ENCODE measurements at regions not wholly inside any gene's neighbourhood (a gene's known extent, or its start where the extent isn't known, plus 50 kb on each side); places are given as distances from the start of the nearest gene placed in this dataset.

DNA sequence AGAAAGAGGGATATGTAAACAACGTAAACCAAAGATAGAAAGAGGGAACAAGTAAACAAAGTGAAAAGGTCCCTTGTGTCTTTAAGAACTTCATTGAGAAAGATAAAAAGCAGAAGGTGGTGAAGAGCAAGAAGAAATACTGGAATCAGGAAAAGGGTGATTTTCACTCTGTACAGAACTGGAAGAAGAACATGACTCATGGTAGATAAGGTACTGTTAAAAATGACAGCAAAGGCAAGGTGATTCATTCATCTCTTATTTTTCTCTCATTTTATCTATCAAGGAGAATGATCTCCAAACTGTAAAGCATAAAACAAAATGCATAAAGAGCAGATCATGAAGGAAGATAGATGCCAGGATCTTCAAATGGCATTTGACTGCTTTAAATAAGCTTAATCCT is 724.6 kb upstream of the CELF4 start:
- intact Hi-C loops (cut with micrococcal nuclease; ENCODE audit: unreplicated experiment): no loop called here
- no peak for ATAC-seq
- ChIA-PET POLR2A (no interaction called here), CTCF (no interaction called here), SMC1A (ENCODE audit: uncharacterized antibody, unreplicated experiment) (no interaction called here), RAD21 (ENCODE audit: unreplicated experiment) (no interaction called here)
- Histone ChIP-seq H3K27me3 (replicated peaks in 1 of 2; ENCODE audit: control insufficient read depth in 2 of 2, insufficient read depth in 2 of 2, low read length in 1 of 2) (no peaks in the 10 kb centered on the region), H4K20me1 (ENCODE audit: control insufficient read depth, insufficient read depth) (no peaks in the 10 kb centered on the region), H3K9ac (ENCODE audit: control insufficient read depth, insufficient read depth, low read length) (no peak overlapping the region), H3K36me3 (ENCODE audit: control insufficient read depth in 2 of 2, insufficient read depth in 2 of 2, low read length in 1 of 2) (no peaks in the 10 kb centered on the region), H3K27ac (ENCODE audit: control insufficient read depth, insufficient read depth) (no peak overlapping the region), H2AFZ (ENCODE audit: control insufficient read depth, low read depth, low read length) (no peak overlapping the region), H3K4me2 (ENCODE audit: control insufficient read depth, insufficient read depth) (no peak overlapping the region), H3K79me2 (ENCODE audit: control insufficient read depth, insufficient read depth, low read length) (no peaks in the 10 kb centered on the region), H3K4me1 (ENCODE audit: control insufficient read depth, insufficient read depth, low read length) (no peaks in the 10 kb centered on the region), H3K9me3 (replicated peaks; ENCODE audit: control insufficient read depth, insufficient read depth, low read length) (no peaks in the 10 kb centered on the region), H3K4me3 (no peak overlapping the region)
- no peak for DNase-seq (ENCODE audit: low read depth, low spot score)
- 0% methylated on average over 1 of the region's 1 CpG for WGBS (ENCODE audit: insufficient coverage, insufficient replicate concordance, low lambda C conversion rate, missing lambda C conversion rate)
- in situ Hi-C loops (cut with MboI): no loop called here
- BruUV-seq (replicated peaks): no TSS peak
- FAIRE-seq: no peak
- TF ChIP-seq IKZF2 (IDR thresholded peaks at IDR 0.05): no peak
- TF ChIP-seq CBX5 (IDR thresholded peaks at IDR 0.05; ENCODE audit: low read depth): no peak
- TF ChIP-seq RFX5 (IDR thresholded peaks at IDR 0.05; ENCODE audit: low read depth, low read length): no peak
- TF ChIP-seq NFIC (IDR thresholded peaks at IDR 0.05; ENCODE audit: low read depth, low read length): no peak
- no peak for TF ChIP-seq TARDBP (IDR thresholded peaks at IDR 0.05; ENCODE audit: borderline replicate concordance)
- TF ChIP-seq JUNB (IDR thresholded peaks at IDR 0.05): no peak
- no peak for TF ChIP-seq NR2C2 (IDR thresholded peaks at IDR 0.05; ENCODE audit: borderline replicate concordance, control insufficient read depth, insufficient read length, low read depth)
- no peak for TF ChIP-seq SREBF2 (IDR thresholded peaks at IDR 0.05; ENCODE audit: low read length)
- no peak for TF ChIP-seq MYB (IDR thresholded peaks at IDR 0.05; ENCODE audit: borderline replicate concordance, low read depth, low read length)
- no peak for TF ChIP-seq BHLHE40 (IDR thresholded peaks at IDR 0.05; ENCODE audit: borderline replicate concordance in 1 of 2, low read depth in 2 of 2, low read length in 1 of 2)

DNA sequence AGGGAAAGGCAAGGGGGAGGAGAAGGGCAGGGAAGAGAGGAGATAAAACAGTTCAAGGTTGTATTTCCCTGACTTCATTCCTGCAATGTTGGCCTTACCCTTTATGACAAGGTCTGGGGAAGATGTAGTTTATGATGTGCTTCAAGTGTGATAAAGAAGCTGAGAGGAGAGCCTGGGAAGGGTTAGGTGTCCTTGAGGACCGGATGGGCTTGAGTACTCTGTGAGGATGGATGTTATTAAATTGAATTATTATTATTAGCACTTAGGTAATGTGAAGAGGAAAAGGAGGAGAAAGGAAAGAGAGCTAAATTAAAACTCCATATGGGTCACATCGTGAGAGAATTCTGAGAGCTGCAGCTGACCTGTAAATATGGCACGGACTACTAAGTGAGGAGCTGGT is 719.4 kb upstream of the CELF4 start:
- no peak for DNase-seq (ENCODE audit: low read depth, low spot score)
- BruUV-seq (replicated peaks): no TSS peak
- ChIA-PET CTCF (interaction anchor here (0.7 kb wide), 1 partner anchor 265 kb away, joined by 3 read pairs; no protein-coding TSS in a partner anchor), SMC1A (ENCODE audit: uncharacterized antibody, unreplicated experiment) (no interaction called here), POLR2A (no interaction called here), RAD21 (ENCODE audit: unreplicated experiment) (no interaction called here)
- Histone ChIP-seq H2AFZ (ENCODE audit: control insufficient read depth, low read depth, low read length) (no peak overlapping the region), H3K9me3 (replicated peaks; ENCODE audit: control insufficient read depth, insufficient read depth, low read length) (no peaks in the 10 kb centered on the region), H3K79me2 (ENCODE audit: control insufficient read depth, insufficient read depth, low read length) (no peaks in the 10 kb centered on the region), H3K27ac (ENCODE audit: control insufficient read depth, insufficient read depth) (no peak overlapping the region), H4K20me1 (ENCODE audit: control insufficient read depth, insufficient read depth) (no peaks in the 10 kb centered on the region), H3K4me3 (no peak overlapping the region), H3K4me1 (ENCODE audit: control insufficient read depth, insufficient read depth, low read length) (no peaks in the 10 kb centered on the region), H3K36me3 (ENCODE audit: control insufficient read depth in 2 of 2, insufficient read depth in 2 of 2, low read length in 1 of 2) (no peaks in the 10 kb centered on the region), H3K4me2 (ENCODE audit: control insufficient read depth, insufficient read depth) (no peak overlapping the region), H3K9ac (ENCODE audit: control insufficient read depth, insufficient read depth, low read length) (no peak overlapping the region), H3K27me3 (replicated peaks in 1 of 2; ENCODE audit: control insufficient read depth in 2 of 2, insufficient read depth in 2 of 2, low read length in 1 of 2) (no peaks in the 10 kb centered on the region)
- in situ Hi-C loops (cut with MboI): no loop called here
- ATAC-seq: no peak
- intact Hi-C loops (cut with micrococcal nuclease; ENCODE audit: unreplicated experiment): no loop called here
- FAIRE-seq: no peak
- 13% methylated on average over 3 of the region's 3 CpGs for WGBS (ENCODE audit: insufficient coverage, insufficient replicate concordance, low lambda C conversion rate, missing lambda C conversion rate)
- TF ChIP-seq HDAC2 (IDR thresholded peaks at IDR 0.05) (no peak), SRF (IDR thresholded peaks at IDR 0.05; ENCODE audit: low read depth in 2 of 2, low read length in 2 of 2) (no peak), YY1 (IDR thresholded peaks at IDR 0.05; ENCODE audit: low read depth, low read length) (no peak), CEBPB (IDR thresholded peaks at IDR 0.05; ENCODE audit: borderline replicate concordance in 1 of 2, low read depth in 2 of 2, low read length in 2 of 2) (no peak), NFXL1 (IDR thresholded peaks at IDR 0.05; ENCODE audit: borderline replicate concordance) (no peak), ETV6 (conservative IDR thresholded peaks at IDR 0.05 in 1 of 2, IDR thresholded peaks at IDR 0.05 in 1 of 2; ENCODE audit: borderline replicate concordance in 1 of 2, low read depth in 1 of 2) (no peak), TAF1 (IDR thresholded peaks at IDR 0.05; ENCODE audit: borderline replicate concordance, low read depth, low read length) (no peak), SUZ12 (IDR thresholded peaks at IDR 0.05; ENCODE audit: unreplicated experiment) (no peak)

All from GM12878 (cell line).